Nephron (organoid): ENCODE measurements at regions not wholly inside any gene's neighbourhood (a gene's known extent, or its start where the extent isn't known, plus 50 kb on each side); places are given as distances from the start of the nearest gene placed in this dataset.

Source experiments
- H3K27ac Mint-ChIP-seq, 3 experiments: 2 replicates each; pipeline ENCODE4 v1.8.0; 2020; ENCODE audit warnings: mixed read lengths in 3 of 3, mild to moderate bottlenecking in 2 of 3, moderate library complexity in 1 of 3
- H3K27me3 Mint-ChIP-seq: 2 replicates; pipeline ENCODE4 v1.8.0; 2021; ENCODE audit warnings: low read depth, mild to moderate bottlenecking, moderate library complexity, mixed read lengths
- H3K36me3 Mint-ChIP-seq: 2 replicates; pipeline ENCODE4 v1.8.0; 2020; ENCODE audit warnings: low read depth, mixed read lengths
- H3K4me1 Mint-ChIP-seq: 2 replicates; pipeline ENCODE4 v1.8.0; 2020; ENCODE audit warnings: mixed read lengths
- H3K4me3 Mint-ChIP-seq, 3 experiments: 2 replicates each; pipeline ENCODE4 v1.8.0; 2020; ENCODE audit warnings: mild to moderate bottlenecking in 3 of 3, mixed read lengths in 3 of 3, moderate library complexity in 2 of 3
- H3K9me3 Mint-ChIP-seq: 2 replicates; pipeline ENCODE4 v1.8.0; 2020; ENCODE audit warnings: mixed read lengths
- TF ChIP-seq, protein P1 (sequence below), 3 experiments: fragments of 200-600 bp; sonication (generic); IDR thresholded peaks; one replicate each; pipeline ENCODE4 v1.5.0; 2021; ENCODE audit warnings: antibody characterized with exemption in 3 of 3; ENCODE audit not compliant: unreplicated experiment in 3 of 3

DNA sequence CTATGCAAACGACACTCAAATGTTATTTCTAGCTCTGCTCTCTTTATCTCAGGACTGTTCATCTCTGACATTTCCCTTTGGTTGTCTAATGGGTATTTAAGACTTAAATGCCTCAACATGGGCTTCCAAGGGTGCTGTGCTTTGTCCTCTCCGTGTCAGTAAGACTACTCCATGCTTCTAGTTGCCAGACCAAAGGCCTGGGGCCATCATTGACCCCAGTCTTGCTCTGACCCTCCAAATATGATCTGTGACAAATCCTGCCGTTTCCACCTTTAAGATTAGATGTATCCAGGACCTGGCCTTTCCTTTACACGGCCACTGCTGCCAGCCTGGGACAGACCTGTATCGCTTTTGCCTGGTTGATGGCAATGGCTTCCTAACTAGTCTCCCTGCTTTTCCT lies 126.3 kb upstream of the DYRK2 start:
- no peaks in the 10 kb centered on the region for H3K9me3 Mint-ChIP-seq
- no peak overlapping the region for H3K27ac Mint-ChIP-seq
- H3K27me3 Mint-ChIP-seq: peaks cover 7% of the 10 kb centered on the region
- H3K4me1 Mint-ChIP-seq: peaks cover 9% of the 10 kb centered on the region
- TF ChIP-seq, protein P1, sequence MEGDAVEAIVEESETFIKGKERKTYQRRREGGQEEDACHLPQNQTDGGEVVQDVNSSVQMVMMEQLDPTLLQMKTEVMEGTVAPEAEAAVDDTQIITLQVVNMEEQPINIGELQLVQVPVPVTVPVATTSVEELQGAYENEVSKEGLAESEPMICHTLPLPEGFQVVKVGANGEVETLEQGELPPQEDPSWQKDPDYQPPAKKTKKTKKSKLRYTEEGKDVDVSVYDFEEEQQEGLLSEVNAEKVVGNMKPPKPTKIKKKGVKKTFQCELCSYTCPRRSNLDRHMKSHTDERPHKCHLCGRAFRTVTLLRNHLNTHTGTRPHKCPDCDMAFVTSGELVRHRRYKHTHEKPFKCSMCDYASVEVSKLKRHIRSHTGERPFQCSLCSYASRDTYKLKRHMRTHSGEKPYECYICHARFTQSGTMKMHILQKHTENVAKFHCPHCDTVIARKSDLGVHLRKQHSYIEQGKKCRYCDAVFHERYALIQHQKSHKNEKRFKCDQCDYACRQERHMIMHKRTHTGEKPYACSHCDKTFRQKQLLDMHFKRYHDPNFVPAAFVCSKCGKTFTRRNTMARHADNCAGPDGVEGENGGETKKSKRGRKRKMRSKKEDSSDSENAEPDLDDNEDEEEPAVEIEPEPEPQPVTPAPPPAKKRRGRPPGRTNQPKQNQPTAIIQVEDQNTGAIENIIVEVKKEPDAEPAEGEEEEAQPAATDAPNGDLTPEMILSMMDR (IDR thresholded peaks at IDR 0.05; ENCODE audit: unreplicated experiment in 3 of 3): no peak
- no peaks in the 10 kb centered on the region for H3K36me3 Mint-ChIP-seq
- no peak overlapping the region for H3K4me3 Mint-ChIP-seq

DNA sequence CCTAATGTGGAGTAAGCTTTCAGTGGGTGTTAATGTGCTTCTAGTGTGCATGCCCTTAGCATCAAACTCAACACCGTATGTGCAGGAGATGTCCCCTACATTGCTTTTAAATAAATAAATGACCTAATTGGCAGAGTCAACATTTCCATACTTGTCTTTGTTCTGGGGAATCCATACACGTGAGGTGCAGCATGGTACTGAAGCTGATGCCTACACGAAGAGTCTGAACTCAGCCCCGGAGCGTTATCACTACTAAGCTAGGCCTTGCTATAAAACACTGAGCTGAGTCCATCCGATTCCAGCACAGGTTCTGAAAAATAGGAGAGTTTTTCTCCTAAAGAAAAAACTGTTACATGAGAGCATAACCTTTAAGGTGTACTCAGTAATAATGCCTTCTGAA lies 125.0 kb upstream of the DYRK2 start:
- Mint-ChIP-seq H3K9me3 (no peaks in the 10 kb centered on the region), H3K27me3 (peaks cover 7% of the 10 kb centered on the region), H3K36me3 (no peaks in the 10 kb centered on the region), H3K27ac (no peak overlapping the region), H3K4me1 (peaks cover 7% of the 10 kb centered on the region), H3K4me3 (no peak overlapping the region)
- TF ChIP-seq, protein P1 (IDR thresholded peaks at IDR 0.05; ENCODE audit: unreplicated experiment in 3 of 3): no peak

DNA sequence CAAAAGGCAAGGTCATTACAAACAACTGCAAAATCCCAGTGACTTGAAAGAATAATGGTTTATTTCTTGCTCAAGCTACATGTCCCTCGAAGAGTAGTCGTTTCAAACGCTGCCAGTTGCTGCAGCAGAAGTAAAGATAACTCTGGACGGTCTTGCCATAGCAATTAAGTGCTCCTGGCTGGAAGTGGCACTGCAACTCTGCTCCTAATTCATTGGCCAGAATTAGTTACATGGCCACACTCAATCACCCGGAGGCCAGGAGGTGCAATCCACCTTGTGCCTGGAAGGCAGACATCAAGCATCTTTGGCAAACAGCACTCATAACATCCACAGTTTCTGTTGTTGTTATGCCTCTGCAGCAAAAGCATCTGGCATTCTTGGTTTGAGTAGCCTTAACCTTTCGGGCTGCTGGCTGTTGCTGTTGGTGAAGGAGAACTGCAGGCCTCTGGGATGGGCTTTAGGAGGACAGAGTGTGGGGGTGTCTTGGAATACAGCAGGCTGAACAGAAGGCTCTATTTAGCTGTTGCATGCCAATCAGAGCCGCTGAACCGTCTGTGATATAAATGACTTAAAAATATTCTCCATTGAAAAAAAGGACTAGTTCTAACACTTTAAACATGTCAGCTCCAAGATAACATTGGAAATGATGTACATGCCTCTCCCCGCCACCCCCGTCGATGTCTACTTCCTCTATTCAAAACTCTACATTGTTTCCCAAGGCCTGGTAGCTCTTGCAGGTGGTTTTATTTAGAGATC lies 123.5 kb upstream of the DYRK2 start:
- TF ChIP-seq, protein P1 (IDR thresholded peaks at IDR 0.05; ENCODE audit: unreplicated experiment in 3 of 3): no peak
- Mint-ChIP-seq H3K27ac (no peak overlapping the region), H3K27me3 (peaks cover 12% of the 10 kb centered on the region), H3K36me3 (no peaks in the 10 kb centered on the region), H3K9me3 (no peaks in the 10 kb centered on the region), H3K4me3 (no peak overlapping the region), H3K4me1 (peaks cover 7% of the 10 kb centered on the region)

DNA sequence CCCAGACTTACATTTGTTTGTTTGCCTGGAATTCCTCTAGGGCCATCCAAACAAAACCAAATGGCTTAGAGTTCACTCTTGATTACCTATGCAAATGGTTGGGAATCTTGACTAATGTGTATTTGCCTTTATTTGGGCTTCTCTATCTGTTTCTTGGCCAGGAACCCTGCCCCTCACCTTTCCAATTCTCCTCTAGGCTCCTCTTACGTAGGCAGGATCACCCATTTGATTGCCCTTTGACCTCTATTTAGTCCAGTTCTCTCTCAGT lies 123.0 kb upstream of the DYRK2 start:
- Mint-ChIP-seq H3K27me3 (peaks cover 12% of the 10 kb centered on the region), H3K9me3 (no peaks in the 10 kb centered on the region), H3K36me3 (no peaks in the 10 kb centered on the region), H3K4me3 (no peak overlapping the region), H3K27ac (no peak overlapping the region), H3K4me1 (peaks cover 7% of the 10 kb centered on the region)
- TF ChIP-seq, protein P1 (IDR thresholded peaks at IDR 0.05; ENCODE audit: unreplicated experiment in 3 of 3): no peak

DNA sequence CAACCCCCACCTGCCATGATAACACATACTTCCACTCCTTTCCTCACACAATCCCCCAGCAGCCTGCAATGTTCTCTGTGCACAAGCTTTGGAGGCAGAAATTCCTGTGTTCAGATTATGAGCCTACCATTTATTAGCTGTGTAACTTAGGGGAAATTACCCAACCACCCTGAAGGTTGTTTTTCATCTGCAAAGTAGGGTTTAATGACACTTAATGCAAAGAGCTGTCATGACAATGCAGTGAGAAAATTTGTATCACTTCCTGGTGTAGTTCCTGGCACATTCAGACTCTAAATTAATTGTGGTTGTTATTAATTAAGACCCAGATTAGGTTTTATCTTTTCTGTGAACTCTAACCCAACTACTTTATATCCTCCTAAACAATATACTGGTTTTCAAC lies 122.4 kb upstream of the DYRK2 start:
- peaks cover 15% of the 10 kb centered on the region for H3K27me3 Mint-ChIP-seq
- no peaks in the 10 kb centered on the region for H3K36me3 Mint-ChIP-seq
- H3K4me3 Mint-ChIP-seq: no peak overlapping the region
- H3K27ac Mint-ChIP-seq: no peak overlapping the region
- TF ChIP-seq, protein P1 (IDR thresholded peaks at IDR 0.05; ENCODE audit: unreplicated experiment in 3 of 3): no peak
- H3K4me1 Mint-ChIP-seq: peaks cover 7% of the 10 kb centered on the region
- no peaks in the 10 kb centered on the region for H3K9me3 Mint-ChIP-seq

DNA sequence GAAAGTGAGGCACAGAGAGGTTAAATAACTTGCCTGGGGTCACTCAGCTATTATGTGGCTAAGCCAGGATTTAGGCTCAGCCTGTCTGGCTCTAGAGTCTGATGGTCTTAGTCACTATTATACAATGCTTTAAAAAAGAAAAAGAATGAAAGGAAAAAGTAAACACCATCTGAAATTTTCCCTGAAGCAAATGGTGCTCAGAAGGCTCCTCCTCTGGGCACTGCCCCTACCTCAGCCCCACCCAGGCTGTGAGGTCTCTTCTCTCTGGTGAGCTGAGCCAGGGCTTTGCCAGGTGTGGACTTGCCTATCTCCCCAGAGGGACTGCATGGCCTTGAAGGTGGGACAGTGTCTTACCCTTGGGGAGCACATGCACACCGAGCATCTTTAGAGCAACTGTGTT lies 117.5 kb upstream of the DYRK2 start:
- no peak overlapping the region for H3K27ac Mint-ChIP-seq
- no peaks in the 10 kb centered on the region for H3K36me3 Mint-ChIP-seq
- peaks cover 19% of the 10 kb centered on the region for H3K27me3 Mint-ChIP-seq
- TF ChIP-seq, protein P1 (IDR thresholded peaks at IDR 0.05; ENCODE audit: unreplicated experiment in 3 of 3): no peak
- peaks cover 24% of the 10 kb centered on the region for H3K4me1 Mint-ChIP-seq
- H3K9me3 Mint-ChIP-seq: no peaks in the 10 kb centered on the region
- H3K4me3 Mint-ChIP-seq: no peak overlapping the region
